HCT116 (cell line): ENCODE measurements at regions not wholly inside any gene's neighbourhood (a gene's known extent, or its start where the extent isn't known, plus 50 kb on each side); places are given as distances from the start of the nearest gene placed in this dataset.

ENCODE experiments used
- ATAC-seq: fragments of 200-7000 bp; cut with Tn5 transposase; 2 replicates; pipeline ENCODE4 v1.9.1; 2020; ENCODE audit warnings: mild to moderate bottlenecking, moderate library complexity
- BruUV-seq: library from RNA; stranded (reverse); fragments of 400-500 nt; replicated peaks from 2 replicates; lab custom pipeline; 2021; lab: Mats Ljungman, UMichigan
- CTCF ChIA-PET: fragments of 300-600 bp; sonication (Branson Sonifier 250); formaldehyde crosslinking; loops from one replicate; lab custom pipeline; 2021; ENCODE audit warnings: antibody characterized with exemption; lab: Charles Lee
- POLR2A ChIA-PET: fragments of 300-600, 350-600 bp; sonication (Branson Sonifier 250); formaldehyde crosslinking; loops from one replicate; lab custom pipeline; 2021; ENCODE audit warnings: antibody characterized with exemption; lab: Charles Lee
- RAD21 ChIA-PET, 2 experiments: fragments of 300-600 bp; sonication (Branson Sonifier 250); formaldehyde crosslinking; loops; one replicate each; lab custom pipeline; 2023; ENCODE audit warnings: low total read pairs in 2 of 2; ENCODE audit not compliant: uncharacterized antibody in 2 of 2, unreplicated experiment in 2 of 2, low non-redundant PET in 1 of 2; lab: Charles Lee
- DNase-seq: peaks from one replicate; pipeline ENCODE4 v3.0.0-alpha.2; 2010; ENCODE audit warnings: low read depth, low spot score
- H2AFZ ChIP-seq: fragments of 200-600 bp; shearing (Covaris generic), sonication (generic); 2 replicates; pipeline ENCODE4 v1.6.1; 2017; ENCODE audit warnings: low read depth, mixed run types, mixed read lengths, antibody characterized with exemption, low read length; ENCODE audit not compliant: poor library complexity, severe bottlenecking
- H3K27ac ChIP-seq: 2 replicates; pipeline ENCODE4 v1.5.1; 2012; ENCODE audit warnings: low read depth, low read length
- H3K27me3 ChIP-seq: fragments of 200-600 bp; sonication (generic); 2 replicates; pipeline ENCODE4 v1.6.1; 2016; ENCODE audit warnings: mixed run types, low read length, mixed read lengths; ENCODE audit not compliant: insufficient read depth
- H3K36me3 ChIP-seq, 2 experiments: fragments of 200-500 bp in 1 of 2; fragments of 200-600 bp in 1 of 2; sonication (Bioruptor generic) in 1 of 2; sonication (generic) in 1 of 2; 2 replicates each; pipeline versions ENCODE4 v1.5.1 to v1.6.1; 2014 to 2016; ENCODE audit warnings: low read length in 2 of 2, inconsistent platforms in 1 of 2, mixed read lengths in 1 of 2, mixed run types in 1 of 2; ENCODE audit not compliant: insufficient read depth in 2 of 2, control insufficient read depth in 1 of 2
- H3K4me1 ChIP-seq, 2 experiments: fragments of 200-600 bp in 1 of 2; sonication (generic) in 1 of 2; 2 replicates each; pipeline versions ENCODE4 v1.5.1 to v1.6.1; 2012 to 2017; ENCODE audit warnings: low read length in 2 of 2, inconsistent platforms in 1 of 2, mild to moderate bottlenecking in 1 of 2, mixed read lengths in 1 of 2, mixed run types in 1 of 2, moderate library complexity in 1 of 2; ENCODE audit not compliant: insufficient read depth in 2 of 2, control insufficient read depth in 1 of 2
- H3K4me2 ChIP-seq: fragments of 200-600 bp; sonication (generic); 2 replicates; pipeline ENCODE4 v1.6.1; 2017; ENCODE audit warnings: mixed run types, low read length, mixed read lengths
- H3K4me3 ChIP-seq, 2 experiments: fragments of 200-600 bp in 1 of 2; sonication (generic) in 1 of 2; replicated peaks in 1 of 2; 2 replicates each; pipeline ENCODE4 v1.5.1; 2011 to 2016; ENCODE audit warnings: low read length in 2 of 2, control low read depth in 1 of 2, low read depth in 1 of 2, mild to moderate bottlenecking in 1 of 2, mixed read lengths in 1 of 2, mixed run types in 1 of 2
- H3K79me2 ChIP-seq: fragments of 200-600 bp; sonication (generic); 2 replicates; pipeline ENCODE4 v1.6.1; 2017; ENCODE audit warnings: mild to moderate bottlenecking, mixed run types, low read length, moderate library complexity, mixed read lengths; ENCODE audit not compliant: insufficient read depth
- H3K9ac ChIP-seq: fragments of 200-600 bp; sonication (generic); 2 replicates; pipeline ENCODE4 v1.6.1; 2016; ENCODE audit warnings: low read length, mixed read lengths
- H3K9me2 ChIP-seq: fragments of 200-600 bp; sonication (generic), shearing (Covaris generic); 2 replicates; pipeline ENCODE4 v1.6.1; 2017; ENCODE audit warnings: mixed run types, mild to moderate bottlenecking, moderate library complexity; ENCODE audit not compliant: insufficient read depth
- H3K9me3 ChIP-seq, 2 experiments: fragments of 200-500 bp in 1 of 2; fragments of 200-600 bp in 1 of 2; sonication (Bioruptor generic) in 1 of 2; sonication (generic) in 1 of 2; 2 replicates each; pipeline ENCODE4 v1.6.1; 2014 to 2017; ENCODE audit warnings: low read length in 2 of 2, mixed read lengths in 2 of 2, inconsistent platforms in 1 of 2, low read depth in 1 of 2, mild to moderate bottlenecking in 1 of 2, mixed run types in 1 of 2, moderate library complexity in 1 of 2; ENCODE audit not compliant: control insufficient read depth in 1 of 2, insufficient read depth in 1 of 2
- H4K20me1 ChIP-seq: fragments of 200-600 bp; sonication (generic), shearing (Covaris generic); 2 replicates; pipeline ENCODE4 v1.6.1; 2017; ENCODE audit warnings: mixed run types, mild to moderate bottlenecking, moderate library complexity; ENCODE audit not compliant: insufficient read depth
- CBX3 ChIP-seq: IDR thresholded peaks from 2 replicates; pipeline ENCODE4 v1.6.1; 2012; ENCODE audit warnings: low read depth
- EGR1 ChIP-seq: IDR thresholded peaks from 2 replicates; pipeline ENCODE4 v1.6.1; 2012; ENCODE audit warnings: low read depth
- EZH2 ChIP-seq: fragments of 200-600 bp; sonication (generic); IDR thresholded peaks from 2 replicates; pipeline ENCODE4 v1.6.1; 2017; ENCODE audit warnings: antibody characterized with exemption, mixed run types
- JUND ChIP-seq: IDR thresholded peaks from 2 replicates; pipeline ENCODE4 v1.6.1; 2012
- POLR2A ChIP-seq: IDR thresholded peaks from 2 replicates; pipeline ENCODE4 v1.7.0; 2011; ENCODE audit warnings: borderline replicate concordance; ENCODE audit not compliant: insufficient read depth, insufficient read length; ENCODE audit errors: extremely low read depth
- RAD21 ChIP-seq: IDR thresholded peaks from 2 replicates; pipeline ENCODE4 v1.6.1; 2012; ENCODE audit warnings: low read depth, mild to moderate bottlenecking
- SIN3A ChIP-seq: IDR thresholded peaks from 2 replicates; pipeline ENCODE4 v1.6.1; 2012; ENCODE audit warnings: low read depth
- SP1 ChIP-seq: IDR thresholded peaks from 2 replicates; pipeline ENCODE4 v1.6.1; 2012; ENCODE audit warnings: low read depth
- ZFX ChIP-seq: fragments of 450-650 bp; IDR thresholded peaks from 2 replicates; pipeline ENCODE4 v1.6.1; 2017
- ZNF274 ChIP-seq: fragments of 200-500 bp; sonication (Bioruptor generic); IDR thresholded peaks from 2 replicates; pipeline ENCODE4 v1.6.1; 2014; ENCODE audit warnings: mild to moderate bottlenecking, low read depth, low read length, inconsistent platforms
- intact Hi-C: fragments of 100-400 bp; cut with micrococcal nuclease; formaldehyde crosslinking; loops from 2 replicates; pipeline ENCODE4 v1.10.0; 2022
- TF ChIP-seq, protein P1 (sequence below), 3 experiments: fragments of 200-600 bp in 1 of 3; sonication (generic) in 1 of 3; IDR thresholded peaks in 2 of 3; conservative IDR thresholded peaks in 1 of 3; 2 replicates each; pipeline ENCODE4 v1.5.1; 2012 to 2017; ENCODE audit warnings: low read depth in 2 of 3, low read length in 2 of 3, antibody characterized with exemption in 1 of 3, borderline replicate concordance in 1 of 3, control low read depth in 1 of 3, mild to moderate bottlenecking in 1 of 3, mixed read lengths in 1 of 3, mixed run types in 1 of 3, moderate library complexity in 1 of 3; ENCODE audit not compliant: insufficient read depth in 1 of 3

DNA sequence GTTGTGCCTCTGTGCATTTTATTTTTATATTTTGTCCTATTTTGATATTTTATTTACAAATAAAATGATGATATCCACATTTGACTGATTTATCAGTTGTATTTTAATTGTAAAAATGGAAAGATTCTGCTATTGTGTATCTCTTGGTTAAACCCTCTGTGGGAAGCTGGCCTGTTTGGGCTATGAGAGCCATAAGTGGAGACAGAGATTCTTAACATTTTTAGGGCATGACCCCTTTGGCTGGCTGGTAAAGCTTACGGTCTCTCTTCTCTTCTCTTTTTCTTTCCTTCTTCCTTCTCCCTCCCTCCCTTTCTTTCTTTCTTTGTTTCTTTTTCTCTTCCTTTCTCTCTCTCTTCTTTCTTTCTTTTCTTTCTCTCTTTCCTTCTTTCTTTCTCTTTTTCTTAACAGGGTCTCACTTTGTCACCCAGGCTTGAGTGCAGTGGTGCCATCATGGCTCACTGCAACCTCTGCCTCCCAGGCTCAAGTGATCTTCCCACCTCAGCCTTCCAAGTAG, 172.3 kb upstream of the CDYL start:
- Histone ChIP-seq H3K79me2 (no peaks in the 10 kb centered on the region), H2AFZ (peak overlapping the region; percentile 59), H3K9me3 (no peaks in the 10 kb centered on the region), H3K4me3 (no peak overlapping the region), H3K9me2 (no peaks in the 10 kb centered on the region), H4K20me1 (no peaks in the 10 kb centered on the region), H3K9ac (no peak overlapping the region), H3K4me1 (peaks cover 24 to 46% of the 10 kb centered on the region in 2 experiments), H3K27me3 (no peaks in the 10 kb centered on the region; the same call in 1 of the 2 replicates), H3K4me2 (no peak overlapping the region), H3K36me3 (no peaks in the 10 kb centered on the region), H3K27ac (no peak overlapping the region)
- BruUV-seq = no TSS peak
- TF ChIP-seq ZFX = no peak
- TF ChIP-seq JUND = no peak
- TF ChIP-seq EGR1 = no peak
- TF ChIP-seq CBX3 = no peak
- no peak for TF ChIP-seq ZNF274
- TF ChIP-seq SIN3A = no peak
- TF ChIP-seq, protein P1, sequence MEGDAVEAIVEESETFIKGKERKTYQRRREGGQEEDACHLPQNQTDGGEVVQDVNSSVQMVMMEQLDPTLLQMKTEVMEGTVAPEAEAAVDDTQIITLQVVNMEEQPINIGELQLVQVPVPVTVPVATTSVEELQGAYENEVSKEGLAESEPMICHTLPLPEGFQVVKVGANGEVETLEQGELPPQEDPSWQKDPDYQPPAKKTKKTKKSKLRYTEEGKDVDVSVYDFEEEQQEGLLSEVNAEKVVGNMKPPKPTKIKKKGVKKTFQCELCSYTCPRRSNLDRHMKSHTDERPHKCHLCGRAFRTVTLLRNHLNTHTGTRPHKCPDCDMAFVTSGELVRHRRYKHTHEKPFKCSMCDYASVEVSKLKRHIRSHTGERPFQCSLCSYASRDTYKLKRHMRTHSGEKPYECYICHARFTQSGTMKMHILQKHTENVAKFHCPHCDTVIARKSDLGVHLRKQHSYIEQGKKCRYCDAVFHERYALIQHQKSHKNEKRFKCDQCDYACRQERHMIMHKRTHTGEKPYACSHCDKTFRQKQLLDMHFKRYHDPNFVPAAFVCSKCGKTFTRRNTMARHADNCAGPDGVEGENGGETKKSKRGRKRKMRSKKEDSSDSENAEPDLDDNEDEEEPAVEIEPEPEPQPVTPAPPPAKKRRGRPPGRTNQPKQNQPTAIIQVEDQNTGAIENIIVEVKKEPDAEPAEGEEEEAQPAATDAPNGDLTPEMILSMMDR (IDR thresholded peaks at IDR 0.05 in 2 of 3, conservative IDR thresholded peaks at IDR 0.05 in 1 of 3; ENCODE audit: borderline replicate concordance in 1 of 3, insufficient read depth in 1 of 3, low read depth in 2 of 3, low read length in 2 of 3) = no peak
- TF ChIP-seq RAD21 = no peak
- TF ChIP-seq SP1 = no peak
- no peak for TF ChIP-seq EZH2
- TF ChIP-seq POLR2A = no peak
- DNase-seq = no peak
- ChIA-PET CTCF (no interaction called here), POLR2A (no interaction called here), RAD21 (no interaction called here)
- no peak for ATAC-seq
- intact Hi-C loops = no loop called here
